Adipocyte (in vitro differentiated cells): ENCODE measurements at regions not wholly inside any gene's neighbourhood (a gene's known extent, or its start where the extent isn't known, plus 50 kb on each side); places are given as distances from the start of the nearest gene placed in this dataset.
"Not testable (repeated sequence)": the region's sequence is repeated elsewhere in the genome, so short reads cannot be mapped to it uniquely, and the experiment has no call there.

Experiments
- DNase-seq: peaks from one replicate; pipeline ENCODE4 v3.0.0-alpha.2; 2015; ENCODE audit warnings: low read depth
- H3K27me3 ChIP-seq: replicated peaks from 2 replicates; pipeline ENCODE4 v1.7.0; 2013; ENCODE audit warnings: mild to moderate bottlenecking, low read length, moderate library complexity; ENCODE audit not compliant: control insufficient read depth, insufficient read depth
- H3K36me3 ChIP-seq: 2 replicates; pipeline ENCODE4 v1.7.0; 2013; ENCODE audit warnings: low read length, mild to moderate bottlenecking, moderate library complexity; ENCODE audit not compliant: control insufficient read depth, insufficient read depth, severe bottlenecking
- H3K4me1 ChIP-seq: 2 replicates; pipeline ENCODE4 v1.7.0; 2013; ENCODE audit warnings: mild to moderate bottlenecking, low read length, moderate library complexity; ENCODE audit not compliant: control insufficient read depth, insufficient read depth
- H3K4me3 ChIP-seq: 2 replicates; pipeline ENCODE4 v1.7.0; 2013; ENCODE audit warnings: mild to moderate bottlenecking, low read length, moderate library complexity
- H3K9ac ChIP-seq: 2 replicates; pipeline ENCODE4 v1.7.0; 2013; ENCODE audit warnings: mild to moderate bottlenecking, low read length, moderate library complexity
- H3K9me3 ChIP-seq: 2 replicates; pipeline ENCODE4 v1.7.0; 2013; ENCODE audit warnings: mild to moderate bottlenecking, low read length, moderate library complexity; ENCODE audit not compliant: control insufficient read depth

DNA sequence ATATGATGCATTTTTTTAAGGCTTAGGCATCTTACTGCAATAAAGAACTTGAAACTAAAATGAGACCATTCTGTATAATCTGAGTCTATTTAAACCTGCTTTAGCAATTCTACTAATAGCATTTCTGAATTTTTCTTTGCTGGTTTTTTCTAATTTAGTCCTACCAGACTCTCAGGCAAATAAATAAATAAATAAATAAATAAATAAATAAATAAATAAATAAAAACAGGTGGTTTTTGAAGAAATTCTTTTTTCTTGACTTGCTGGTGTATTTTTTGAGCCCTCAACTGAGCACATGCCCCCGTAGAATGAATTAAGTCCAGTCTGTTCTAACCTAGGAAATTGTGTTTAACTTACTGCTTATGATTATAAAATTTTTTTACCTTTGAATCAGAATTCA lies 134.7 kb upstream of the FOXP2 start:
- Histone ChIP-seq H3K9me3 (no peaks in the 10 kb centered on the region), H3K27me3 (no peaks in the 10 kb centered on the region), H3K36me3 (no peaks in the 10 kb centered on the region), H3K4me3 (no peak overlapping the region), H3K9ac (no peak overlapping the region), H3K4me1 (no peaks in the 10 kb centered on the region)
- no peak for DNase-seq

GRCh38 chr7:114273218-114273617 lies 141.4 kb upstream of the FOXP2 start:
- no peaks in the 10 kb centered on the region for H3K4me1 ChIP-seq
- H3K4me3 ChIP-seq: no peak overlapping the region

GRCh38 chr7:114269714-114270113 lies 144.9 kb upstream of the FOXP2 start:
- DNase-seq: no peak
- no peaks in the 10 kb centered on the region for H3K4me1 ChIP-seq
- no peak overlapping the region for H3K4me3 ChIP-seq
- H3K9me3 ChIP-seq: no peaks in the 10 kb centered on the region
- H3K36me3 ChIP-seq: no peaks in the 10 kb centered on the region
- no peak overlapping the region for H3K9ac ChIP-seq
- H3K27me3 ChIP-seq: no peaks in the 10 kb centered on the region

More at GRCh38 chr7:114273218-114273617, 141.4 kb upstream of the FOXP2 start:
- H3K9ac ChIP-seq: no peak overlapping the region
- no peaks in the 10 kb centered on the region for H3K27me3 ChIP-seq
- H3K36me3 ChIP-seq: no peaks in the 10 kb centered on the region
- DNase-seq: no peak
- no peaks in the 10 kb centered on the region for H3K9me3 ChIP-seq

- not testable (repeated sequence) for H3K4me1 ChIP-seq, H3K27me3 ChIP-seq, H3K9me3 ChIP-seq, H3K36me3 ChIP-seq, H3K9ac ChIP-seq, DNase-seq, H3K4me3 ChIP-seq
Observed at GRCh38 chr7:114267550-114267949, 147.1 kb upstream of the FOXP2 start.

DNA sequence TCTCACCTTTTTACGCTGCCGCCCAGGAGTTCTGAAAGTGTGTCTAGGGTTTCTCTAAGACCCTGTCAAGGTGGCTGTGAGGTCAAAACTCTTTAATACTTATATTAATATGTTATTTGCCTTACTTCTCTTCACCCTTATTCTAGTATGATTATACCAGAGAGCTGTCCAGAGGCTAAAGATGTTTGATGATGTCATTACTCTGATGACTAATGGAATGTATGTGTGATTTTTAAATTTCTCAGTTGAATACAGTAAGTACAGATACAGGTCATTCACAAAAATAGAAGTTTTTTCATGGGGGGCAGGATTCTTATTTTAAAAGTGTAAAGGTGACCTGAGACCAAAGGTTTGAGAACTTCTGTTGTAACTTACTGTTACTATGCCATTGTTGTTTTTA lies 150.6 kb upstream of the FOXP2 start:
- Histone ChIP-seq H3K9me3 (no peaks in the 10 kb centered on the region), H3K4me3 (no peak overlapping the region), H3K36me3 (no peaks in the 10 kb centered on the region), H3K27me3 (no peaks in the 10 kb centered on the region), H3K9ac (no peak overlapping the region), H3K4me1 (no peaks in the 10 kb centered on the region)
- peak; percentile 13 for DNase-seq

- Histone ChIP-seq H3K9me3 (no peaks in the 10 kb centered on the region), H3K4me1 (no peaks in the 10 kb centered on the region), H3K9ac (no peak overlapping the region), H3K27me3 (no peaks in the 10 kb centered on the region), H3K36me3 (no peaks in the 10 kb centered on the region), H3K4me3 (no peak overlapping the region)
- no peak for DNase-seq
Observed at GRCh38 chr7:114263219-114263618, 151.4 kb upstream of the FOXP2 start.

DNA sequence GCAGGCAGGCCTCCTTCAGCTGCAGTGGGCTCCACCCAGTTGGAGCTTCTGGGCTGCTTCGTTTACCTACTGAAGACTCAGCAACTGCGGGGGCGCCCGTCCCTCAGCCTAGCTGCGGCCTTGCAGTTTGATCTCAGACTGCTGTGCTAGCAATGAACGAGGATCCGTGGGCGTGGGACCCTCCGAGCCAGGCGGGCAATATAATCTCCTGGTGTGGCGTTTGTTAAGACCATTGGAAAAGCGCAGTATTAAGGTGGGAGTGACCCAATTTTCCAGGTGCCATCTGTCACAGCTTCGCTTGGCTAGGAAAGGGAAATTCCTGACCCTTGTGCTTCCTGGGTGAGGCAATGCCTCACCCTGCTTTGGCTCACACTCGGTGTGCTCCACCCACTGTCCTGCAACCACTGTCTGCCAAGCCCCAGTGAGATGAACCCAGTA lies 159.2 kb upstream of the FOXP2 start:
- H3K4me3 ChIP-seq: no peak overlapping the region
- no peak overlapping the region for H3K9ac ChIP-seq
- no peak for DNase-seq
- no peaks in the 10 kb centered on the region for H3K27me3 ChIP-seq
- no peaks in the 10 kb centered on the region for H3K36me3 ChIP-seq
- no peaks in the 10 kb centered on the region for H3K4me1 ChIP-seq
- H3K9me3 ChIP-seq: no peaks in the 10 kb centered on the region

GRCh38 chr7:114243646-114244045 lies 171.0 kb upstream of the FOXP2 start:
- H3K27me3 ChIP-seq: no peaks in the 10 kb centered on the region
- H3K9me3 ChIP-seq: no peaks in the 10 kb centered on the region
- DNase-seq: no peak
- H3K36me3 ChIP-seq: no peaks in the 10 kb centered on the region
- H3K9ac ChIP-seq: no peak overlapping the region
- no peak overlapping the region for H3K4me3 ChIP-seq
- H3K4me1 ChIP-seq: peaks cover 12% of the 10 kb centered on the region

- H3K9me3 ChIP-seq: no peaks in the 10 kb centered on the region
- no peaks in the 10 kb centered on the region for H3K36me3 ChIP-seq
- H3K4me1 ChIP-seq: peaks cover 12% of the 10 kb centered on the region
- H3K9ac ChIP-seq: no peak overlapping the region
- peak; percentile 10 for DNase-seq
- H3K4me3 ChIP-seq: no peak overlapping the region
- no peaks in the 10 kb centered on the region for H3K27me3 ChIP-seq
Observed at GRCh38 chr7:114242992-114243507, 171.6 kb upstream of the FOXP2 start.

- Histone ChIP-seq H3K9me3 (no peaks in the 10 kb centered on the region), H3K4me3 (no peak overlapping the region), H3K27me3 (no peaks in the 10 kb centered on the region), H3K36me3 (no peaks in the 10 kb centered on the region), H3K9ac (no peak overlapping the region), H3K4me1 (no peaks in the 10 kb centered on the region)
- peak; percentile 41 for DNase-seq
Observed at GRCh38 chr7:114229246-114229645, 185.4 kb upstream of the FOXP2 start.

- Histone ChIP-seq H3K27me3 (no peaks in the 10 kb centered on the region), H3K9ac (no peak overlapping the region), H3K4me1 (peaks cover 13% of the 10 kb centered on the region), H3K36me3 (no peaks in the 10 kb centered on the region), H3K9me3 (no peaks in the 10 kb centered on the region), H3K4me3 (no peak overlapping the region)
- DNase-seq: no peak
Observed at GRCh38 chr7:114225784-114226183, 188.8 kb upstream of the FOXP2 start.

- DNase-seq: no peak
- Histone ChIP-seq H3K27me3 (no peaks in the 10 kb centered on the region), H3K9me3 (no peaks in the 10 kb centered on the region)
Observed at GRCh38 chr7:114218283-114218682, 196.3 kb upstream of the FOXP2 start.

More at GRCh38 chr7:114218283-114218682, 196.3 kb upstream of the FOXP2 start:
- Histone ChIP-seq H3K9ac (no peak overlapping the region), H3K4me1 (peaks cover 13% of the 10 kb centered on the region), H3K4me3 (no peak overlapping the region), H3K36me3 (no peaks in the 10 kb centered on the region)
